HG03460 (cell line): ENCODE measurements at regions not wholly inside any gene's neighbourhood (a gene's known extent, or its start where the extent isn't known, plus 50 kb on each side); places are given as distances from the start of the nearest gene placed in this dataset.

Source experiments
- ATAC-seq: cut with Tn5 transposase; IDR thresholded peaks from one replicate; pipeline ENCODE4 v1.9.1; 2021; ENCODE audit not compliant: unreplicated experiment

DNA sequence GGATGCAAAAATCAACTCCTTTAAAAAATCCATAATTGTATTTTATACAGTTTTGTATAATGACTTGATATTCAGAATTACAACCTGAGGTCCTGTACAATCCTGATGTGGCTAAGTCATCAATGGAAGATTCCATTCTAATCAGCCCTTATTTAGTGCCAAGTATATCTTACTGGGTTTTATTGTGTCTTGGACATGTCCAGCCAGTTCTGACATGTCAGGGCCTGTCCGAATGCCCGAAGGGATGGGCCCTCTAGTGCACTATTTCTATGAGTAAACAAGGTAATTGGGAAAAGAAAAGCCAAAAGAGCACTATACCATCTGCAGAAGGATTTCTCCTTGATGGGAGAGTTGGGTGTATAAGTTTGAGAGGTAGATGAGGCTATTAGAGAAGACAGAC, 412.9 kb downstream of the METTL15 start:
- no peak for ATAC-seq

DNA sequence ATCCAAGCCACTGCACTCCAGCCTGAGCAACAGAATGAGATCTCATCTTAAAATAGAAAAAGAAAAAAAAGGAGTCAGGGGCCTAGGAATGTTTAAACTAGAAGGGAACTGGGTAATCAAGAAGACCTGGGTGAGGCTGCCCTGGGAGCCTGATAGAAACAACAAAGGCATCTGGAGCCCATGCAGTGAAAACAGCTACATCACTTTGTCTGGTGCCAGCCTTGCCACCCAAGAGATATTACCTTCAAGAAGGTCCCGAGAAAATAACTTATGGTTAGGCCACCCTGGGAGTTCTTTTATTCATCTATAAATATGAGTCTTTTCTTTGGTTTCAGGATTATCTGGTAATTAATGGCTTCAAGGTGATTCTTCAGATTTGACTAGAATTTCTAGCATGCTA, 412.1 kb downstream of the METTL15 start:
- ATAC-seq = no peak

DNA sequence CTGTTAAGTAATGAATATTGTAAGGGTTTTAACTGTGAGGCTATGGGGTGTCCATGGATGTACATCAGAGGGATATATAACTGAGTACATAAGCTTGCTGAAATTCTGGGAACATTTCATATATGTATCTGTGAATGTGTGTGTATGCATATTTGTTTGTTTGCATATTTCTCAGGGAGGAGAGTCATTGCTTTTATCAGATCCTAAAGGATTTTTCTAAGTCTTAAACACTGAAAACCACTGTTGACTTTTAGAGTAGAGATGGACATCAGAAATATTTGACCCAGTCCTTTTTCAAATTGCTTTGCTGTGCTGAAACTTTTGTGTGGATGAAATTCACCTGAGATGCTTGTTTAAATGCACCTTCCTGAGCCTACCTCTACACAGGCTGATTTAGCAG, 410.6 kb downstream of the METTL15 start:
- no peak for ATAC-seq

DNA sequence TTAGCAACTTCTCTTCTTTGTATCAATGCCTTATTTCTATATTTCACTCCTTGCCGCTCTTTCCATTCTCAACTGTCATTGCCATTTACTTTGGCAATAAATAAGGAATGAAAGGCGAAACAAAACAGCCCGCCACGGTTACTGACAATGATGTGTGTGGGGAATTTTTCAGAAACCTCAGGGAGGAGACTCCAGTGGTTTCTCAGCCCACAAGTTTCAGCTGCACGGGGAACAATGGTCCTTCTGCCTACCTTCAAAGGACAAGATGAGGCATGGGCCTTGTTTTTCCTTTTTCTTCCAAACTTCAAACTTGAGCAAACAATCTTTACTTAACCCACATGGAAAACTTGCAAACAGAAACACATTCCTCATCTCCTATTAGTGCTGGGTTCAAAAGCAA, 409.4 kb downstream of the METTL15 start:
- no peak for ATAC-seq

DNA sequence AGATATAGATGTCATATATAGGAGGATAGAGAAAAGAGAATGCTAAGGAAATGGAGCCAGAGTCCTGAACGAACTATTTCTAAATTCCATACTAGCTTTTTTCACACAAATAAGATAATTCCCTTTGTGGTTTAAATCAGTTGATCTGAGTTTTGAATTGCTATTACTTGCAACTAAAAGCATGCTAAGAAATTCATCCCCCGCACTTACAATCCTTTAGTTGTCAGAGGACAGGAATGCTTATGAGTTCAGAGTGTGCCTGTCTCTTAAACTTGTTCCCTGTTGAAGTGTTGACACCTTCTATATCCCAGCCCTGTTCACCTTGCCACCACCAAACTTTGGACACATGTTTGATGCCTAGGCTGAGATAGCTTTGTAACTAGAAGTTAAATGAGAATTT, 406.2 kb downstream of the METTL15 start:
- no peak for ATAC-seq

DNA sequence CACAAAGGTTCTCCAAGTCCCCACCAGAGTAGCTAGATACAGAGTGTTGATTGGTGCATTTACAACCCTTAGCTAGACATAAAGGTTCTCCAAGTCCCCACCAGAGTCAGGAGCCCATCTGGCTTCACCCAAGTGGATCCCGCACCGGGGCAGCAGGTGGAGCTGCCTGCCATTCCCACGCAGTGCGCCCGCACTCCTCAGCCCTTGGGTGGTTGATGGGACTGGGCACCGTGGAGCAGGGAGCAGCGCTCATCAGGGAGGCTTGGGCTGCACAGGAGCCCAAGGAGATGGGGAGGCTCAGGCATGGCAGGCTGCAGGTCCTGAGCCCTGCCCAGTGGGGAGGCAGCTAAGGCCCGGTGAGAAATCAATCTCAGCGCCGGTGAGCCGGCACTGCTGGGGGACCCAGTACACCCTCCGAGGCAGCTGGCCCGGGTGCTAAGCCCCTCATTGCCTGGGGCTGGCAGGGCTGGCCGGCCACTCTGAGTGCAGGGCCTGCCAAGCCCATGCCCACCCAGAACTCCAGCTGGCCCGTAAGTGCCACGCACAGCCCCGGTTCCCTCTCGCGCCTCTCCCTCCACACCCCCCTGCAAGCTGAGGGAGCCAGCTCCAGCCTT, 404.1 kb downstream of the METTL15 start:
- ATAC-seq = no peak

DNA sequence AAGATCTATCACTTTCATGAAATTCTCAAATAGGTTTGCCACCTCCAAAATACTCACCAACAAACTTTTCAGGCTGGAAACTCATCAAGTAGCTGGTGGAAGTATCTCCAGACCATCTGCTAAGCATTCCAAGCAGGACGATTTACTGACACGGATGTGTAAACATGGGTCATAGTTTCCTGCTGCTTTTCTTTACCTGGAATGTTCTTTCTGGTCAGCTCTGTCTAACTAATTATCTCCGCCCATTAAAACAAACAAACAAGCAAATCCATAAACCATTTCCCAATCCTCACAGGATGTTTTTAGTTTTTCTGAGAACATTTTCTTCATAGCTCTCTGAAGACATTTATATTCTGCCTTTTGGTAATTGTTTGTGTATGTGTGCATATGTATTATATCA, 397.0 kb downstream of the METTL15 start:
- no peak for ATAC-seq

DNA sequence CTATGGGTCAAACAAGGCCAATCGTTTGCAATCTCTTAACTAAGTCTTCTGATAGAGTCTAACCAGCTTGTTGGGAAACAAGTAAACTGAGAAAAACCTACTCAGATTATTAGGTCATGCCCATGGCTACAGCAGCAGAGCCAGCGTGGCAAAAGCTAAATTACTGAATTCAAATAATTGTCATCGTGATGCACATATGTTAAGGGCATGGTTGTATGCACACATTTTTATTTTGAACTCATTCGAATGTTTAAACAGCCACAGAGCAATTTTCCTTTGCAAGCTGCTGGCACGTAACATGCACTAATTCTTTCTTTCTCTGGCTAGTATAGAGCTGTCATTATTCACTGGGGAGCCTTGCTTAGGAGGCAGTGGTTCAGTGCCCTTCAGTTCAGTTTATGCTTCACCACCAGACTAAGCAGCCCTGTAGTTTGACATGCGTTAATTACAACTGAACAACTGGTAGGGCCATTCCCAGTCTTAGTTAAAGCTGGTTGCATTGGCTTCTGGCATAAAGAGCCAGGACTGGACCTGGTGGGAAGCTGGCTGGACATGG, 396.4 kb downstream of the METTL15 start:
- ATAC-seq = no peak

DNA sequence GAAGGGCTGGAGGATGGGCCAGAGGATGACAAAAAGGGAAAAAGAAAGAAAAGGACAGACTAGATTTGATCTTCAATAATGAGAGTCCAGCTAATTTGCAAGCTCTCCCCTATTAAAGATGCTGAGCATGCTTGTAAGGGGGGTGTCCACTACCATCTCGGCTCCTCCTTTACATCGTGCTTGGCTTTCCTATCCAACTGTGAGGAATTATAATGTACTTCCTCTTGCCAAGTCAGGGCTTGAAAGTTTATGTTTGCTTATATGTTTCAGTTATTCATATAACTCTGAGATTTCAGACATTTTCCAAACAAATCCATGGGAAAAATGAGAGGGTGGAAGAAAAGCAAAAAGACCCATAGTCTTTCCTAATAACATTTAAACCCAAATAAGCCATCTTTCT, 387.1 kb downstream of the METTL15 start:
- ATAC-seq = no peak

DNA sequence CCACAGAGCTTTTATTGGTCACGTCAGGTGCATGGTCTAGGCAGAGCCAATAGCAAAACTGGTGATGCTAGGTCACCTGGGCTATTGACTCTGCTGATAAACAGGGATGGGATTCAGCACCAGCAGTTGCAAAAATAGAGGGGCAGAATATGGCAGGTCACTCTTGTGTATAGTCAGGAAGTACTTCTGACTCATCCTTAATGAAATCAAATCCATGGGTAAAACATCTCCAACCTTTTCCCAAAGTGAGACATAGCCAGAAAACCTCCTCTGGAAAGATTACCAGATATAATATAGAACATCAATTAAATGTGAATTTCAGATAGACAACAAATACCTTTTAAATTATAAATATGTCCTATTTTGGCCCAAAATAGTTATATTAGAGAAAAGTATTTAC, 383.2 kb downstream of the METTL15 start:
- ATAC-seq = no peak

DNA sequence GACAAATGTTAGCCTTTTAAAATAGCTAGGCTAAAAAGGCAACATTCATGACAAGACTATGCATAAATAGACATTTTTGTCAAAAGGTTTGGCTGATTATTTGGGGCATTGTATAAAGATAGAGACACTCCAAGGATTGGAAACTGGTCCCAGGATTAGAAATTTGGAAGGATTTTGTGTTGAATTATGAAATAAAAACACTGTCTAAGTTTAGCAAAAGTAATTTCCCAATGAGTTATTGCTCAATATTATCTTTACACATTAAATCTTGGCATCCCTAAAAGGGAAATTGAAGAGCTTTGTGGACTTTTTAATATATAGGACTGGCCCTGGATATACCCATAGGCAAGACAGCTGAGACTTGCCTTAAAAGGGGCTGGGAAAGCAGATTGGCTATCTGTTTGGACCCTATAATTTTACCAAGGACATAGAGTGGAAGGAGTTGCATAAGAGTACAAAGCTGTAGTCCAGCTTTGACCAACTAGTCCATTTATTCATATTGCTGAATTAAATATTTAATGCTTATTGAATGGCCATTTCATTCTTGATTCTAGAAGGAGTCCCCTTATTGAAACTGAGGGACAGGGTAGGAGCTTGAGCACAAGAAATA, 382.7 kb downstream of the METTL15 start:
- ATAC-seq = no peak

DNA sequence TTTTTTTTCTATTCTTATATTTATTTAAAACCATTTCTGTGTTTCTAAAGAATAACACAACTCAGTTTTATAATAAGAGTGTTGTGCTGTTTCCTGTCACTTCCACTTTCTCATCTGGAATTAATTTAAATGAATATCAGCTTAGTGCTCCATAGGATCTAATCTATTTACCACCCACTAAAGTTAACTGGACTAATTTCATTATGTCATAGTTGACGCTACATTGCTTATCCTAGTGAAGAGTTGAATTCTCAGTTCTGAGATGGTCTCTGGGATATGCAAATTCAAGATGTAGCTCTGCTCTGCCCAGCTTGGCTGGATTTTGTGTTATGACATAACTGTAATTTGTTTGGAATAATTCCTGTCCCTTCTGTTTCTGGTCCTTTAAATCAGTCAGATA, 380.1 kb downstream of the METTL15 start:
- ATAC-seq = no peak

DNA sequence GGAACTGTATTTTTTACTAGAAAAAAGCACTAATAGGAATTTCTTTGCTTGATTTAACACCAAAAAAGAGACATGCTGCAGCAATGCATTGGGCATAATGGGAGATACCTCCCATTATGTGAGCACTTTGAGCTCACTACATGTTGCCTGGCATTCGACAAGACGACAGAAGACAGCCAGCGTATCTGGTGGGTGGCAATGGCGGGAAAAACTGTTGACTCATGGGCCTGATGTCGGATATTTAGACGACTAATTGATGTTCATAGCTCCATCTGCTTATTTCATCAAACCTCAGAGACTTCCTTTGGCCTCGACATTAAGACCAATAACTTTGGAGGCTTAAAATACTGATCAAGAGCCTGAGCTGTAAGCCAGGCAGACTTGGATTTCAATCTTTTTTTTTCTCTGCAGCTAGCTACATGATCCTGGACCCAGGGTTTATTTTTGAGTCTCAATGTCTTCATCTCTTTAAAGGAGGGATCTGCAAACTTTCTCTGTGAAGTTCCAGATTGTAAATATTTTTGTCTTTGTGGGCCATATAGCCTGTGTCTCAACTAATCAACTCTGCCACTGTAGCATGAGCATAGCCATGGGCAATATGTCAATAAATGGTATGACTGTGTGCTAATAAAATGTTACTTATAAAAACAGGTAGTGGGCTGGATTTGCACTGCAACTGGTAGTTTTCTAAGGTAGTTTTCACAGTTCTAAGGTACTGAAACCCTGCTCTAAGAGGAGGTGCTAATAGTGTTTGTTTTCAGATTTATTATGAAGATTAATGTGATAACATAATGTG, 375.1 kb downstream of the METTL15 start:
- ATAC-seq = no peak

DNA sequence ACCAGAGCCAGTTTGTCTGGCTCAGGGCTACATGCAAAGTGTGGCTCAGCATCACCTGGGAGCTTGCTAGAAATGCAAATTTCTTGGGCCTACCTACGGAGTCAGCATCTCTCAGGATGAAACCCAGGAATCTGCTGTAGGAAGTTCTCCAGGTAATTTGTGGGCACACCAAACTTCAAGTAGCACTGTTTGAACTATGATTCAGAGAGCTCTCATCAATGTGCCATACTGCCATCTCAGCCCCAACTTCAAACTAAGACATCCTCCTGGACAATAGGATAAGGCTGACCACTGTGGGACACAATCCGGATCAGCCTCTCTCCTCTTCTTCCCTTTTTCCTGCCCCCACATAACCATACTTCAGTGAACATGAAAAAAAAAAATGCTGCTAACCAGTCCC, 374.5 kb downstream of the METTL15 start:
- no peak for ATAC-seq

DNA sequence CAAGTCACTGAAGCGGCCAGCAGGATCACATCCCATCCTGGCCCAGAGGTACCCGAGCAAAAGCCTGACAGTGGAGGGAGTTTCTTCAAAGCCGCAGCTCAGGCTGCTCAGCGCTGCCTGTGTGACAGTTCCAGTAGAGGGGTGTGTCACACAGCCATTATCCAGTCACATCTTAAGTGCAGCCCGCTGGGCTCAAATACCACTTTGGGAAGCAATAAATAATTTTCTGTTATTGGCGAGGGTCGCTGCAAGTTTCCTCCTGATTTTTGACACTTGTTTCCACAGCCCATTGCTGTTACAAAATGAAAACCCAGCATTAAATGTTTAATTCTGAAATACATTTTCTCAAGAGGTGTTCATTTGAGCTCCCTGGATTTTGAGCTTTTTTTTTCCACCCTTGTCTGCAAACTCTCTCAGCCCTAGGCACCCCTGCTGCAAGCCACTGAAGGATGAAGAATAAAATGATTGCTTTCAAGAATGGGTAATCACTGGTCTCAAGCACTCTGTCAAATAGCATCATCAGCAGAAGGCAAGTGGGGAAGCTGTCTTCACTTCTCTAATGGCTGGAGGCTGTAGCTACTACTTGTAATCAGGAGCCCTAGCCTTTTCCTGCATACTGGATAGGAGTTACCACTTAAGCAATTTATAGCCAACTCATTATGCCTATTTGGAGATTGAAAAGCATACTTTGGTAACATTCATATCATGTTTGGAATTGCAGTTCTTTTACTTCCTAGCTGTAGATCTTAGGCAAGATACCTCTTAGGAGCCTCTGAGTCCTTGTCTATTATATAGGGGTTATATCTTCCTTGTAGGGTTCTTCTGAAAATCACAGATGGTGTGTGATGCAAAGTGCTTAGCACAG, 373.7 kb downstream of the METTL15 start:
- ATAC-seq = no peak

DNA sequence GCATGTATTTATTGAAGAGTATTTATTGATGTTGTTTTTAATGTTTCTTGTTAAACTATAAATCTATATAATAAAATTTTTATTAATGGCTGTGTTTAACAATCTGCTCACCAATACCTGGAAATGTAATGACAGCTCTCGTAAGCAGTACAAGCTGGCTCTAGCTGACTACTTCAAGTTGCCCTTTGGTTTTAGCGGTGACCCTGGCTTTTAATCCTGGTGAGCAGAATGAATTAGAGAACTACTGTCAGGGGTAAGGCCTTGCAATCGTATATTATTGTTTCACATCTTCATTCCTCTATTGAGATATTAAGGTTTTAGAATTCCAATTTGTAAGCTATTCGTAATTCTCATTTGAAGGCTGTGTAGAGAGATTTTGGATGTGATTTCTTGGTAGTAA, 372.2 kb downstream of the METTL15 start:
- no peak for ATAC-seq

DNA sequence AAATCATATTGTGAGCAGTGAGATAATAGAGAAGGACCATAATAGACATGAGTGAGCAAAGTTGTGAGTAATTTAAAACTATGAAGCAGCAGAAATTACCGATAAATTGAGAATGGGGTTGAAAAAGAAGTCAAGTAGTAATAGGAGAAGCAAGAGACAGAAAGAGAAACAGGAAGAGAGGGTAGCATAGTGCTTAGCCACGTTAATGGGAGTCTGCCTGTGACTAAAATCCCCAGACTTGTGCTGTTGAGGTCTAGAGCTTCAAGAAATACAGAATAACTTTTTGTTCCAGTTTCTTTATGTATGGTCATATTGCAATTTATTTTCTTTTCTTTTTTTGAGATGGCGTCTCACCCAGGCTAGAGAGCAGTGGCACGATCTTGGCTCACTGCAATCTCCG, 368.7 kb downstream of the METTL15 start:
- ATAC-seq = no peak

DNA sequence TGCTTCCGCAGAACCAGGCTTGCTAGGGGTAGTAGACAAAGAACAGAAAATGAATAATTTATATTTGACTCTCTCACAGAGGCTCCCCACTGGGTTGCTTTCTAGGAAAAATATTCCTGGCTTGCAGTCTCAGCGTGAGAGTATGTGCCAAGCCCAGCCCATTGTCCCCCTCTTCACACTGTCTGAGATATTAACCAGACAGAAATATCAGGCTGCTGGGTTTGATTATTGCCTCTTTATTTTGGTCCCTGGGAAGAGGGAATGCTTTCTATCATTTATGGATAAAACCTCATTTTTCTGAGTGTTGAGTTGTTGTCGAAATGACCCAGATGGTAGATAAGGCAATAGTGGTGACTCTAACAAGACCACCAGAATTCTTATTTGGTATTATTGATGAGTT, 367.9 kb downstream of the METTL15 start:
- no peak for ATAC-seq

DNA sequence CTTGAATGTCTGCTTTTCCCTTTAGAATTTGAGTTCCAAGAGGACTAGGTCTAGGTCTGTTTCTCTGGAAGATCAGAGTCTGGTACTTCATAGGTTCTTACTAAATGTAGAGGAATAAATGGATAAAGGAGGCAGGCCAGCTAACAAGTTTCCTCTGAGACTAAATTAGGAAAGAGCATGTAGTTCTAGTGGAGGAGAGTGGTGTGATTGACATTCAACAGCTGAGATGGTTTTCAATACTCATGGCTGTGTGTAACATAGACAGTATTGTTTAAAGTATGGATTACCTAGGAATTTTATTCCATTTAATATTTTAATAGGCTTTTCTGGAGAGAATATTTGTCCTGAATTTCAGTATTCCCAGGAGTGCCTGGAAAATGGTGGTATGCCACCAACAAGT, 364.7 kb downstream of the METTL15 start:
- ATAC-seq = no peak

DNA sequence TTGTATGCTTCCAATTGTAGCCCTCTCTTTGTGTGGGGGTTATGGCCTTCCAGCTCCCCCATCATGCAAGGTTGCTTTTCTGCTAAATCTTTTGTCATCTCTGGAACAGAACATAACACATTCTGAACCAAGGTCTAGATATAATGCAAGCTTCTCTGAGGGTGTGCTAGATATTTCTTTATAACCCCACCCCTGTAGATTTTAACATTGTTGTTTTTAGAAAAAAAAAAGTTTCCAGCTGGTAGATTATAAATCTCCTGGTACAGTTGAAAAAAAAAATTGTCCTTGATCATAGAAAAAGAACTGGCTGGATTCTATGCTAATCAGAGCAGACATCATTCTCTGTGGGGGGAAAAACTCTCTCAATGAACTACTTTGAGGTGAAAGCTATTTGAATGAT, 363.3 kb downstream of the METTL15 start:
- no peak for ATAC-seq

DNA sequence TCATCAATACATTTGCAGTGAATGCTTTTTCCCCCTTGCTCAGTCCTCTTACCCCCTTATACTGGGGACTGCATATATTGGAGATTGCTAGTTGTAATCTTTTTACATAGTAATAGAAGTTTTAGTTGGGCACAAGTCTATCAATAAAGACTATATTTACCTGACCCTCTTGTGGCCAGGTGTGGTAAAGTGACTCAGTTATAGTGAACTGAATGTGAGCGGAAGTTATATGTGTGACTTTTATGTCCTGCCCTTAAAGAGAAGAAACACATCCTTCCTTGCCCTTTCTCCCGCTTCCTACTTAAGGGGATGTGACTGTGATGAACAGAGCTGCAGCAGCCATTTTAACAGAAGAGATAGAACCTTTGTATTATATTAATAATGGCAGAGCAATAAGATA, 362.0 kb downstream of the METTL15 start:
- ATAC-seq = no peak
